Activated CD4-positive, alpha-beta T cell treated with anti-CD3 and anti-CD28 coated beads, Interleukin-2, amount 50 U/mL, for 16 hours (primary cell): ENCODE measurements at regions not wholly inside any gene's neighbourhood (a gene's known extent, or its start where the extent isn't known, plus 50 kb on each side); places are given as distances from the start of the nearest gene placed in this dataset.

Source experiments
- DNase-seq: peaks from one replicate; pipeline ENCODE4 v3.0.0-alpha.2; 2020

- no peak for DNase-seq
These were observed 57.4 kb upstream of the C1orf21 start for GRCh38 chr1:184329245-184329953.

- DNase-seq: no peak
These were observed 56.6 kb upstream of the C1orf21 start for GRCh38 chr1:184329962-184330868.

- DNase-seq: no peak
These were observed 56.0 kb upstream of the C1orf21 start for GRCh38 chr1:184330875-184331274.
